Effector memory CD8-positive, alpha-beta T cell (primary cell): ENCODE measurements at regions not wholly inside any gene's neighbourhood (a gene's known extent, or its start where the extent isn't known, plus 50 kb on each side); places are given as distances from the start of the nearest gene placed in this dataset.

Experiments used
- ATAC-seq: fragments of 150-1000 bp; cut with Tn5 transposase; replicated peaks from 2 replicates; pipeline ENCODE4 v1.10.0; 2021; ENCODE audit warnings: mild to moderate bottlenecking, moderate library complexity
- DNase-seq, 3 experiments: peaks; one replicate each; pipeline ENCODE4 v3.0.0; 2021
- H3K27ac Mint-ChIP-seq, 2 donors: one replicate each; pipeline ENCODE4 v1.8.0; 2022; ENCODE audit warnings: mild to moderate bottlenecking in 2 of 2, mixed read lengths in 2 of 2, moderate library complexity in 2 of 2
- H3K27me3 Mint-ChIP-seq, 2 donors: one replicate each; pipeline ENCODE4 v1.8.0; 2022; ENCODE audit warnings: mixed read lengths in 2 of 2
- H3K36me3 Mint-ChIP-seq: one replicate; pipeline ENCODE4 v1.8.0; 2022; ENCODE audit warnings: mild to moderate bottlenecking, moderate library complexity, mixed read lengths; ENCODE audit not compliant: insufficient read depth
- H3K4me1 Mint-ChIP-seq, 2 donors: one replicate each; pipeline ENCODE4 v1.8.0; 2022; ENCODE audit warnings: low read depth in 2 of 2, mixed read lengths in 2 of 2
- H3K4me3 Mint-ChIP-seq, 2 donors: one replicate each; pipeline ENCODE4 v1.8.0; 2022; ENCODE audit warnings: mild to moderate bottlenecking in 2 of 2, mixed read lengths in 2 of 2, moderate library complexity in 2 of 2
- H3K9me3 Mint-ChIP-seq, 2 donors: one replicate each; pipeline ENCODE4 v1.8.0; 2022; ENCODE audit warnings: mixed read lengths in 2 of 2

DNA sequence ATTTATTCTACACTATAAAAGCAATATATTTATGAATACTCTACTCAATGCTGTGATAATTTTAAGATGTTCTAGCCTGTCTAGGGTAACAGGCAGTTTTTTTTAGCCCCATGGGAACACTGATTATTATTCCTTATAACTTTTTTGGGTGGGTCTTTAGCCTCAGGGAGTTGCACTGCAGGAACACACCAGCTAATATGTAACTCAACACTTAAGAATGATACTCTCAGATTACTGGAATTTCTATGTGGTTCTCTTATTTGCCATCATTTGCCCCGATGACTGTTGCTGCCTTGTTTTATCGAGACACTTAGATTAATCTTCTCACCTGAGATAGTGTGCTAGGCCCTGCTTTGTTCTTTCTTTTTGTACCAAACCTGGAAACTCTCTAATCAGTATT lies 396.9 kb upstream of the SLITRK1 start:
- H3K27ac Mint-ChIP-seq: no peak overlapping the region
- DNase-seq (no peak), ATAC-seq (no peak)
- H3K9me3 Mint-ChIP-seq: no peaks in the 10 kb centered on the region
- no peaks in the 10 kb centered on the region for H3K4me1 Mint-ChIP-seq
- peaks cover 0 to 5% of the 10 kb centered on the region in 2 donors for H3K27me3 Mint-ChIP-seq
- no peak overlapping the region for H3K4me3 Mint-ChIP-seq
- H3K36me3 Mint-ChIP-seq: no peaks in the 10 kb centered on the region

GRCh38 chr13:84272877-84273562 lies 390.7 kb upstream of the SLITRK1 start:
- Mint-ChIP-seq H3K27ac (no peak overlapping the region), H3K4me3 (no peak overlapping the region), H3K9me3 (no peaks in the 10 kb centered on the region), H3K27me3 (no peaks in the 10 kb centered on the region), H3K4me1 (no peaks in the 10 kb centered on the region), H3K36me3 (peaks cover 2% of the 10 kb centered on the region)
- ATAC-seq (no peak), DNase-seq (no peak)

DNA sequence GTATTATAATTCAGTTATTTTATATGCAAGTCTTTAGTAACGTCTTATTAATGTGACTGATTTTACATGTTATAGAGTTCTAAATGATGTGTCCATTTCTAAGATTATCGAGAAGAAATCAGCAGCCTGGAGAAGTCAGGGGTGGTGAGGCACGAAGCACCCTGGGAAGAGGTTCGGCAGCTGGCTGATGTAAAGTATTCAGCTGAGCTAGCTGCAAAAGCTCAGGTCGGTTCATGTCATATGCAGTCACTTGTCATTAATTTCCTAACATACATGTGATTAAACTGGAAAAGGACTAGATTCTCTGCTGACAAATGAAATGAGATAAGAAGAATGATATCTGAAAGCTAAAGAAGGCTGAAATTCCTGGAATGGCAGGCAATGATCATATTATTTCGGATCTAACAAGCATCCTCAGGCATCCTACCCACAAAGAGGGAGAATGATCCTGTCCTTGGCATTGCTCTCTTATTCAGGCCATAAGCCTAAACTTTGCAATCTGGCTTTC lies 383.0 kb upstream of the SLITRK1 start:
- Mint-ChIP-seq H3K9me3 (no peaks in the 10 kb centered on the region), H3K27me3 (no peaks in the 10 kb centered on the region), H3K36me3 (peaks cover 3% of the 10 kb centered on the region)

GRCh38 chr13:84263354-84264069 lies 381.2 kb upstream of the SLITRK1 start:
- Mint-ChIP-seq H3K9me3 (no peaks in the 10 kb centered on the region), H3K27me3 (no peaks in the 10 kb centered on the region), H3K4me1 (no peaks in the 10 kb centered on the region), H3K36me3 (peaks cover 3% of the 10 kb centered on the region), H3K27ac (no peak overlapping the region), H3K4me3 (no peak overlapping the region)
- no peak for ATAC-seq
- no peak for DNase-seq

More for the DNA sequence above, 383.0 kb upstream of the SLITRK1 start:
- no peaks in the 10 kb centered on the region for H3K4me1 Mint-ChIP-seq
- ATAC-seq (no peak), DNase-seq (no peak)
- no peak overlapping the region for H3K4me3 Mint-ChIP-seq
- no peak overlapping the region for H3K27ac Mint-ChIP-seq

GRCh38 chr13:84255226-84255797 lies 373.0 kb upstream of the SLITRK1 start:
- ATAC-seq: no peak
- Mint-ChIP-seq H3K9me3 (peaks cover 0 to 2% of the 10 kb centered on the region in 2 donors), H3K4me3 (no peak overlapping the region), H3K27ac (no peak overlapping the region), H3K36me3 (no peaks in the 10 kb centered on the region), H3K4me1 (no peaks in the 10 kb centered on the region), H3K27me3 (no peaks in the 10 kb centered on the region)
- DNase-seq: no peak

DNA sequence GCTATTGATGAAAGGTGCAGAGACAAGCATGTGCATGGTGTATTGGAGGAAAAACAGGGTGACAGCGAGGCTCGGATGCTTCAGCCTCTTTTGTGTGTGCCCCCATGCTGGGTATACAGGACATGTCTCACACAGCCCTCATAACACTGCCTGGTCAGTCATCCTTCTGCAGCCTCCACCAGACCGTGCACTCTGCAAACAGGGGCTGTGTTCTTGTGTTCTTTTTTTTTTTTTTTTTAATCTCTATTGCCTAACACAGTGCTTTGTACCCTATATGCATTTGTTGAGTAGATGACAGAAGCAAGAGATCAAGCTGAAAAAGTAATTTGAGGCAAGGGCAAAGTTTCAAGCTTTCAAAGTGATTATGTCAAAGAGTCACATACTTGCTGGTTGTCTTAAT lies 367.2 kb upstream of the SLITRK1 start:
- H3K27ac Mint-ChIP-seq: no peak overlapping the region
- no peaks in the 10 kb centered on the region for H3K4me1 Mint-ChIP-seq
- H3K9me3 Mint-ChIP-seq: peaks cover 0 to 2% of the 10 kb centered on the region in 2 donors
- ATAC-seq (no peak), DNase-seq (no peak)
- no peak overlapping the region for H3K4me3 Mint-ChIP-seq
- H3K36me3 Mint-ChIP-seq: no peaks in the 10 kb centered on the region
- H3K27me3 Mint-ChIP-seq: no peaks in the 10 kb centered on the region

GRCh38 chr13:84243340-84243739 lies 361.1 kb upstream of the SLITRK1 start:
- DNase-seq (no peak), ATAC-seq (no peak)
- H3K36me3 Mint-ChIP-seq: no peaks in the 10 kb centered on the region
- H3K27ac Mint-ChIP-seq: no peak overlapping the region
- no peaks in the 10 kb centered on the region for H3K4me1 Mint-ChIP-seq
- H3K9me3 Mint-ChIP-seq: no peaks in the 10 kb centered on the region
- H3K27me3 Mint-ChIP-seq: no peaks in the 10 kb centered on the region
- H3K4me3 Mint-ChIP-seq: no peak overlapping the region

DNA sequence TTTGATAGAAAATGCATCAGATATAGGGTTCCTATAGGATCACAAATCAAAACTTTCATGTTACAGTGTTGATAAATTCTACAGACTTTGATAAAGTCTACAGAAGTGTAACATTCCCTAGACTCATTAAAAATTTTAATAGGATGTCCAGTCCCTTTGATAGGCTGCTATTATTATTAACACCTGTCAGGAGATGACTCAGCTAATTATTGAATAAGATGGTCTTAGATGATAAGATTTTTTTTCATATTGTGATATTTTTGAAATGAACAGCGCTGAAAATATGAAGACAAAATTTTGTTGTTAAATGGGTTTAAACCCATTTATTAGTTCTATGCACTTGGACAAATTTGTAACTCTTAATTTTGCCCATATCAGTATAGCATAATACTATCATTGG lies 356.8 kb upstream of the SLITRK1 start:
- ATAC-seq (no peak), DNase-seq (no peak)
- Mint-ChIP-seq H3K4me3 (no peak overlapping the region), H3K9me3 (no peaks in the 10 kb centered on the region), H3K27me3 (no peaks in the 10 kb centered on the region), H3K36me3 (no peaks in the 10 kb centered on the region), H3K27ac (no peak overlapping the region), H3K4me1 (peaks cover 3 to 4% of the 10 kb centered on the region in 2 donors)

DNA sequence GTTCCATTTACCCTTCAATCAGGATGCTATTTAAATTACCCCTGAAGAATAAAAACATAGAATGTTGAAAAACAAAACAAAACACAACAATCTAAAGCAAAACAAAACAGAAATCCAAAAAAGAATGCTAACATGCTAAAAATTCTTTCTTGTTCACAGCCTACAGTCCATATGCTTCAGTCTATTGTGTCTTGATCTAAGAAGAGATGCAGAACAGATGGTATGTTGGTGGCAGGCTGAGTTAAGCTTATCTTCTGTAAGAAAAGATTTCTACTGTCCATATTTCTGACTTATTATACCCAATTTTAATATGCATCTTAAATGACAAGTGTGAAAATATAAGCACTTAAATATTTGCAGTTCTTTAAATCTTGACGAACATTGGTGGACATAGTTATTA lies 356.1 kb upstream of the SLITRK1 start:
- H3K4me1 Mint-ChIP-seq: peaks cover 3 to 4% of the 10 kb centered on the region in 2 donors
- no peak overlapping the region for H3K27ac Mint-ChIP-seq
- H3K4me3 Mint-ChIP-seq: no peak overlapping the region
- no peaks in the 10 kb centered on the region for H3K36me3 Mint-ChIP-seq
- H3K9me3 Mint-ChIP-seq: no peaks in the 10 kb centered on the region
- no peak for ATAC-seq
- no peaks in the 10 kb centered on the region for H3K27me3 Mint-ChIP-seq
- no peak for DNase-seq

DNA sequence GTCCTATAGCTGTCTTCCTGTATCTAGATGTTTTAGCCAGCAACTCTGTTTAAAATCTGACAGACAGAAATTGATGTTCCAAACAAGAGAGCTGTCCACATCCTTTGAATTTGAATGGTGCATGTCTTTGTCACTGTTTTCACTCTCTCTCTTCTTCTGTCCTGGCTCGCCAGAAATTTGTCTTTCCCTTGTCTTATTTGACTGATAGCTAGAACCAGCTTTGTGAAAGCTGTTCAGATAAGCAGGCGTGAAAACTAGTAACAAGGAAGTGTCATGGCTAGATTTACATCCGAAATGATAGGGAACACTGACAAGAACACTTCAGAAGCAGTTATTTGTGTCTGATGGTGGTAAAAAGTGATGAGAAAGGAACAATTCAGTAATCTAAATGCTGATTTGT lies 354.9 kb upstream of the SLITRK1 start:
- H3K4me3 Mint-ChIP-seq: no peak overlapping the region
- H3K27ac Mint-ChIP-seq: no peak overlapping the region
- peaks cover 0 to 4% of the 10 kb centered on the region in 2 donors for H3K27me3 Mint-ChIP-seq
- H3K4me1 Mint-ChIP-seq: peaks cover 3 to 4% of the 10 kb centered on the region in 2 donors
- H3K9me3 Mint-ChIP-seq: no peaks in the 10 kb centered on the region
- H3K36me3 Mint-ChIP-seq: peaks cover 2% of the 10 kb centered on the region
- DNase-seq (no peak), ATAC-seq (no peak)

GRCh38 chr13:84234416-84234815 lies 352.1 kb upstream of the SLITRK1 start:
- no peak overlapping the region for H3K27ac Mint-ChIP-seq
- no peak overlapping the region for H3K4me3 Mint-ChIP-seq
- H3K4me1 Mint-ChIP-seq: peaks cover 3 to 4% of the 10 kb centered on the region in 2 donors
- no peaks in the 10 kb centered on the region for H3K9me3 Mint-ChIP-seq
- ATAC-seq (no peak), DNase-seq (no peak)
- peaks cover 0 to 6% of the 10 kb centered on the region in 2 donors for H3K27me3 Mint-ChIP-seq
- peaks cover 2% of the 10 kb centered on the region for H3K36me3 Mint-ChIP-seq

GRCh38 chr13:84230568-84230967 lies 348.3 kb upstream of the SLITRK1 start:
- peaks cover 2% of the 10 kb centered on the region for H3K36me3 Mint-ChIP-seq
- no peak for ATAC-seq
- H3K9me3 Mint-ChIP-seq: no peaks in the 10 kb centered on the region
- H3K4me3 Mint-ChIP-seq: no peak overlapping the region
- no peaks in the 10 kb centered on the region for H3K4me1 Mint-ChIP-seq
- H3K27me3 Mint-ChIP-seq: peaks cover 0 to 6% of the 10 kb centered on the region in 2 donors
- no peak overlapping the region for H3K27ac Mint-ChIP-seq
- no peak for DNase-seq

DNA sequence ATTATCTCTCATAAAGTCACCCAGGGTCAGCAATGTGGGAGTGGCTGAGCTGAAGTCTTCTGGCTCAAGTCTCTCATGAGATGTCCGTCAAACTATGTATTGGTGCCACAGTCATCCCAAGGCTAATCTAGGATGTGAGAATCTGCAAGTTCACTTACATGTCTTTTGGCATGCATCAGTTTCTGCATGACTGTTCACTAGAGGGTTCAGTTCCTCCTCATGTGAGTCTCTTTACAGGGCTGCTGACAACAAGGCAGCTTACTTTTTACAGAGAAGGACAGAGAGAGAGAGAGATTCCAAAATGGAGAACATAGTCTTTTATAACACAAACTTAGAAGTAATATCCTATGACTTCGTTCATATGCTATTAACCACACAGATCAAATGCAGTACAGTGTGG lies 328.8 kb upstream of the SLITRK1 start:
- H3K4me1 Mint-ChIP-seq: no peaks in the 10 kb centered on the region
- H3K36me3 Mint-ChIP-seq: no peaks in the 10 kb centered on the region
- no peak overlapping the region for H3K4me3 Mint-ChIP-seq
- ATAC-seq (no peak), DNase-seq (no peak)
- H3K9me3 Mint-ChIP-seq: no peaks in the 10 kb centered on the region
- no peak overlapping the region for H3K27ac Mint-ChIP-seq
- H3K27me3 Mint-ChIP-seq: no peaks in the 10 kb centered on the region
